Mesodermal cell (in vitro differentiated cells): ENCODE measurements at regions not wholly inside any gene's neighbourhood (a gene's known extent, or its start where the extent isn't known, plus 50 kb on each side); places are given as distances from the start of the nearest gene placed in this dataset.
"Not testable (repeated sequence)": the region's sequence is repeated elsewhere in the genome, so short reads cannot be mapped to it uniquely, and the experiment has no call there.

ENCODE experiments used
- H3K27ac ChIP-seq: 2 replicates; pipeline ENCODE4 v1.7.0; 2013; ENCODE audit warnings: mild to moderate bottlenecking, low read depth, low read length, moderate library complexity; ENCODE audit not compliant: severe bottlenecking
- H3K36me3 ChIP-seq: 2 replicates; pipeline ENCODE4 v1.7.1; 2013; ENCODE audit warnings: mild to moderate bottlenecking, low read length, moderate library complexity; ENCODE audit not compliant: control insufficient read depth, insufficient read depth
- H3K4me1 ChIP-seq: one replicate; pipeline ENCODE4 v1.7.1; 2013; ENCODE audit warnings: mild to moderate bottlenecking, low read length; ENCODE audit not compliant: insufficient read depth, control insufficient read depth, poor library complexity, severe bottlenecking
- H3K4me3 ChIP-seq: 2 replicates; pipeline ENCODE4 v1.7.0; 2013; ENCODE audit warnings: low read length, control low read depth, mild to moderate bottlenecking; ENCODE audit not compliant: insufficient read depth, poor library complexity, severe bottlenecking; ENCODE audit errors: extremely low read depth
- H3K9me3 ChIP-seq: 2 replicates; pipeline ENCODE4 v1.7.1; 2013; ENCODE audit warnings: mild to moderate bottlenecking, low read length, moderate library complexity; ENCODE audit not compliant: control insufficient read depth
- WGBS, 2 experiments: methylation state at CpG; one replicate each; pipeline ENCODE4 v1.1.5; 2013; ENCODE audit warnings: missing lambda C conversion rate in 2 of 2; ENCODE audit not compliant: insufficient coverage in 2 of 2; 5-methylcytosine and 5-hydroxymethylcytosine counted together

DNA sequence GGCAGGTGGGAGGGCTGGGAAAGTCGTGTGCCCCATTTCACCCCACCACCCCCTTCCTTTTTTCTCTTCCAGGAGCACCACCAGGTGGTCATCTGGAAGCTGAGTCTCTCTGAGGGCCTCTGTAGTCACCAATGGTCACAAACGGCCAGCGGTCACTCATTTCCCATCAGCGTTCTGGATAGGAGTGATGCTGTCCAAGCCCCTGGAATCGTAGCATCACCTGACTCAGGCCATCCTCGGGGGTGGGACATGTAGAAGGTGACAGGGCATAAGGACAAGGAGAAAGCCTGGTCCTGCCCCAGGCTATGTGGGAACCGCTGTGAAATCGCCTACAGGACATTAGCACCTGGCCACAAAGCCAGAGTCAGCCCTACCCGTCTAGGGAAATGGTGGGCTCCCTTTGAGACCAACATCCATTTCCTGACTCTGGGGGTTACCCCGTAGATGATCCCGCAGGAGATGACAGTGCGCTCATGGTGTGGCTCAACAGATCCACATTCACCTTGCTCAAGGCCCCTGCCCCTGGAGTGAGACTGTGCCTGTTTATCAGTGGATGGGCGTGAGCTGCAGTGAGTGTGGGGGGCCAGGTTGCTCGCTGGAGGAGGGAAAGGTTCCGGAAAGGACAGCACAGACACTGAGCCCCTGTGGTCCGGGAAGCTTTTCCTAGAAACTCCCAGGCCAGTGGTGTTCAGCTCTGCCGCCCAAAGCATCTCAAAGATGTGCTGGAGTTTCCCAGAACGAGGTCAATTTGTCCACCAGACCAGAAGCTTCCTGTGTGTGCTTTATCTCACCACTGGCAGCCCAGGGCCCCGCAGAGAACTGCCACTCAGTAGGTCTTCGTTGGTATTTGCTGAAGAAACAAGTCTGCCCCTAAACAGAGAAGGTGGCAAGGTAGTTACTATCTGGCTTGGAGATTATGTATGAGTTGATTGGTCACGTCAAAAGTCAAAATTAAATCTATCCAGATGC is 61.1 kb upstream of the UNC5A start:
- Histone ChIP-seq H3K36me3 (no peaks in the 10 kb centered on the region), H3K4me1 (no peaks in the 10 kb centered on the region), H3K9me3 (no peaks in the 10 kb centered on the region), H3K27ac (no peak overlapping the region), H3K4me3 (no peak overlapping the region)
- 91% methylated on average over 20 of the region's 21 CpGs for WGBS, 2 experiments

DNA sequence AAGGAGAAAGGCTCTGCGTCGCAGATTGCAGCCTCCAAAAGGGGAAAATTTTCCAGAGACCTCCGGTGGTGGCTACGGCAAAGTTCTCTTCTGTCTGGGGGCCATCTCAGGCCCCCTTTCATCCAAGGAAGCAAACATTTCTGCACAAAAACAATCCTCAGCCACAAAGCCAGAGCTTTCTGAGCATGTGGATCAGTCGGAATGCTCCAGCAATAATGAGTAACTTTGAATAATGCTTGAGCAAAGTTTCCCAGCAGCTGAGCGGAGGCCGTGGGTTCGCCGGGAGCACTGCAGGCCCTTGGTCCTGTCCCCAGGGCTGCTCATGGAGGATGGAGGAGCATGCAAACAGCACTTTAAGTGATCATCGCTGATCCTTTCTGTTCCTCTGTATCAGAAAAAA is 60.2 kb upstream of the UNC5A start:
- H3K4me3 ChIP-seq: no peak overlapping the region
- H3K27ac ChIP-seq: no peak overlapping the region
- H3K4me1 ChIP-seq: no peaks in the 10 kb centered on the region
- H3K9me3 ChIP-seq: no peaks in the 10 kb centered on the region
- WGBS, 2 experiments: 85 to 93% methylated on average over 5 to 9 of the region's 10 CpGs
- no peaks in the 10 kb centered on the region for H3K36me3 ChIP-seq

GRCh38 chr5:176754376-176754973 is 55.9 kb upstream of the UNC5A start:
- H3K4me1 ChIP-seq: no peaks in the 10 kb centered on the region
- no peak overlapping the region for H3K4me3 ChIP-seq
- WGBS, 2 experiments: no CpG with 5 or more reads among the region's 2 CpGs
- H3K9me3 ChIP-seq: no peaks in the 10 kb centered on the region
- H3K27ac ChIP-seq: no peak overlapping the region
- no peaks in the 10 kb centered on the region for H3K36me3 ChIP-seq

GRCh38 chr5:176755593-176755992 is 54.8 kb upstream of the UNC5A start:
- H3K4me3 ChIP-seq, H3K9me3 ChIP-seq, H3K36me3 ChIP-seq, H3K4me1 ChIP-seq, H3K27ac ChIP-seq: not testable (repeated sequence)
- no CpG with 5 or more reads among the region's 6 CpGs for WGBS, 2 experiments

DNA sequence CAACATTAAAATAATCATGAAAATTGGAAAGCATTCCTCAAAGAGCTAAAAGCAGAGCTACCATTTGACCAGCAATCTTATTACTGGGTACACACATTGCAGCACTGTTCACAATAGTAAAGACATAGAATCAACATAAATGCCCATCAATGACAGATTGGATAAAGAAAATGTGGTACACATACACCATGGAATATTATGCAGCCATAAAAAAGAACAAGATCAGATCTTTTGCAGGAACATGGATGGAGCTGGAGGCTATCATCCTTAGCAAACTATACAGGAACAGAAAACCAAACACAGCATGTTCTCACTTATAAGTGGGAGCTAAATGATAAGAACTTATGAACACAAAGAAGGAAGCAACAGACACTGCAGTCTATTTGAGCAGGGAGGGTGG is 52.8 kb upstream of the UNC5A start:
- not testable (repeated sequence) for H3K4me3 ChIP-seq, H3K9me3 ChIP-seq, H3K4me1 ChIP-seq, H3K27ac ChIP-seq, H3K36me3 ChIP-seq
